8988T (cell line): ENCODE measurements at regions not wholly inside any gene's neighbourhood (a gene's known extent, or its start where the extent isn't known, plus 50 kb on each side); places are given as distances from the start of the nearest gene placed in this dataset.

Experiments
- DNase-seq: peaks from one replicate; pipeline ENCODE4 v3.0.0; 2011

- no peak for DNase-seq
Measured at GRCh38 chr16:81185416-81185815, 53.1 kb upstream of the BCO1 start.

- DNase-seq, result peak; percentile 81
Measured at GRCh38 chr16:81181013-81181720, 57.3 kb upstream of the BCO1 start.

GRCh38 chr16:81180578-81180977 is 57.9 kb upstream of the BCO1 start:
- DNase-seq, result no peak

- DNase-seq, result no peak
Measured at GRCh38 chr16:81179219-81179618, 59.3 kb upstream of the BCO1 start.

- DNase-seq, result no peak
Measured at GRCh38 chr16:81175325-81175891, 63.1 kb upstream of the BCO1 start.

- peak; percentile 56 for DNase-seq
Measured at GRCh38 chr16:81174644-81175324, 63.7 kb upstream of the BCO1 start.

GRCh38 chr16:81172769-81173658 is 65.5 kb upstream of the BCO1 start:
- no peak for DNase-seq

- DNase-seq, result no peak
Measured at GRCh38 chr16:81170824-81171223, 67.7 kb upstream of the BCO1 start.

GRCh38 chr16:81168406-81168805 is 70.1 kb upstream of the BCO1 start:
- no peak for DNase-seq

- DNase-seq, result no peak
Measured at GRCh38 chr16:81167851-81168250, 70.6 kb upstream of the BCO1 start.

- no peak for DNase-seq
Measured at GRCh38 chr16:81166417-81167300, 70.5 kb upstream of the GCSH start.

- DNase-seq, result no peak
Measured at GRCh38 chr16:81165411-81166097, 69.4 kb upstream of the GCSH start.

- DNase-seq, result no peak
Measured at GRCh38 chr16:81164958-81165357, 68.8 kb upstream of the GCSH start.

GRCh38 chr16:81164481-81164880 is 68.3 kb upstream of the GCSH start:
- DNase-seq, result no peak

GRCh38 chr16:81163671-81164070 is 67.5 kb upstream of the GCSH start:
- DNase-seq, result no peak

- no peak for DNase-seq
Measured at GRCh38 chr16:81158964-81159363, 62.8 kb upstream of the GCSH start.

- DNase-seq, result no peak
Measured at GRCh38 chr16:81155769-81156168, 59.6 kb upstream of the GCSH start.

- no peak for DNase-seq
Measured at GRCh38 chr16:81151648-81152310, 55.6 kb upstream of the GCSH start.

- DNase-seq, result no peak
Measured at GRCh38 chr16:81149614-81150013, 53.4 kb upstream of the GCSH start.

- no peak for DNase-seq
Measured at GRCh38 chr16:81148277-81148676, 52.1 kb upstream of the GCSH start.
